HG03342 (cell line): ENCODE measurements at regions not wholly inside any gene's neighbourhood (a gene's known extent, or its start where the extent isn't known, plus 50 kb on each side); places are given as distances from the start of the nearest gene placed in this dataset.
"Not testable (repeated sequence)": the region's sequence is repeated elsewhere in the genome, so short reads cannot be mapped to it uniquely, and the experiment has no call there.

ENCODE experiments used
- ATAC-seq: cut with Tn5 transposase; IDR thresholded peaks from one replicate; pipeline ENCODE4 v1.9.1; 2021; ENCODE audit warnings: mild to moderate bottlenecking, moderate library complexity; ENCODE audit not compliant: unreplicated experiment

- no peak for ATAC-seq
Measured at GRCh38 chr10:17538941-17539340, 78.2 kb downstream of the HACD1 start.

GRCh38 chr10:17537281-17537680 is 79.9 kb downstream of the HACD1 start:
- no peak for ATAC-seq

- ATAC-seq: no peak
Measured at GRCh38 chr10:17536221-17536620, 81.0 kb downstream of the HACD1 start.

GRCh38 chr10:17533731-17534130 is 79.3 kb upstream of the ST8SIA6 start:
- ATAC-seq: no peak

- ATAC-seq: no peak
Measured at GRCh38 chr10:17528306-17528862, 74.0 kb upstream of the ST8SIA6 start.

- no peak for ATAC-seq
Measured at GRCh38 chr10:17527514-17528146, 73.2 kb upstream of the ST8SIA6 start.

GRCh38 chr10:17526571-17526970 is 72.2 kb upstream of the ST8SIA6 start:
- ATAC-seq: not testable (repeated sequence)

- no peak for ATAC-seq
Measured at GRCh38 chr10:17523917-17524316, 69.5 kb upstream of the ST8SIA6 start.

- no peak for ATAC-seq
Measured at GRCh38 chr10:17523246-17523753, 68.9 kb upstream of the ST8SIA6 start.

GRCh38 chr10:17522269-17522668 is 67.9 kb upstream of the ST8SIA6 start:
- ATAC-seq: not testable (repeated sequence)

GRCh38 chr10:17519457-17519856 is 65.1 kb upstream of the ST8SIA6 start:
- no peak for ATAC-seq

GRCh38 chr10:17518338-17518737 is 63.9 kb upstream of the ST8SIA6 start:
- no peak for ATAC-seq

- no peak for ATAC-seq
Measured at GRCh38 chr10:17516376-17516775, 62.0 kb upstream of the ST8SIA6 start.

GRCh38 chr10:17512341-17513001 is 58.1 kb upstream of the ST8SIA6 start:
- no peak for ATAC-seq

- ATAC-seq: peak; percentile 61
Measured at GRCh38 chr10:17510242-17510908, 56.0 kb upstream of the ST8SIA6 start.

GRCh38 chr10:17507538-17507937 is 53.1 kb upstream of the ST8SIA6 start:
- ATAC-seq: no peak

- no peak for ATAC-seq
Measured at GRCh38 chr10:17506856-17507471, 52.6 kb upstream of the ST8SIA6 start.

GRCh38 chr10:17506390-17506789 is 52.0 kb upstream of the ST8SIA6 start:
- no peak for ATAC-seq

GRCh38 chr10:17504547-17505245 is 50.3 kb upstream of the ST8SIA6 start:
- no peak for ATAC-seq
